ENCODE measurements at regions not wholly inside any gene's neighbourhood (a gene's known extent, or its start where the extent isn't known, plus 50 kb on each side); places are given as distances from the start of the nearest gene placed in this dataset.

GRCh38 chr15:70379938-70380883, 282.5 kb upstream of the TLE3 start:
- no peak overlapping the region for H3K27ac ChIP-seq
- POLR2A ChIA-PET (ENCODE audit: low non-redundant PET) = interaction anchor here (0.6 kb wide), 1 partner anchor 1432 kb away, joined by 3 read pairs; no protein-coding TSS in a partner anchor
- TF ChIP-seq CTCF (conservative IDR thresholded peaks at IDR 0.05; ENCODE audit: low read depth) = no peak
- no peak for DNase-seq (ENCODE audit: low spot score)
- CTCF ChIA-PET = interaction anchor here (0.7 kb wide), 1 partner anchor 184 kb away, joined by 5 read pairs; no protein-coding TSS in a partner anchor

GRCh38 chr15:70379134-70379533, 281.4 kb upstream of the TLE3 start:
- no peak for DNase-seq (ENCODE audit: low spot score)
- no peak for TF ChIP-seq CTCF (conservative IDR thresholded peaks at IDR 0.05; ENCODE audit: low read depth)
- POLR2A ChIA-PET (ENCODE audit: low non-redundant PET) = no interaction called here
- peak overlapping the region; percentile 68 for H3K27ac ChIP-seq
- CTCF ChIA-PET = no interaction called here

- H3K27ac ChIP-seq = peak overlapping the region; percentile 68
- TF ChIP-seq CTCF (conservative IDR thresholded peaks at IDR 0.05; ENCODE audit: low read depth) = no peak
- ChIA-PET CTCF (no interaction called here), POLR2A (ENCODE audit: low non-redundant PET) (no interaction called here)
- no peak for DNase-seq (ENCODE audit: low spot score)
These were observed 280.7 kb upstream of the TLE3 start for GRCh38 chr15:70378126-70379031.

GRCh38 chr15:70376929-70377691, 279.4 kb upstream of the TLE3 start:
- POLR2A ChIA-PET (ENCODE audit: low non-redundant PET) = interaction anchor here (0.6 kb wide), 3 partner anchors 23 to 99 kb away, joined by 3 to 12 read pairs (median 4); no protein-coding TSS in a partner anchor
- peak overlapping the region; percentile 84 for H3K27ac ChIP-seq
- peak; percentile 59 for DNase-seq (ENCODE audit: low spot score)
- TF ChIP-seq CTCF (conservative IDR thresholded peaks at IDR 0.05; ENCODE audit: low read depth) = no peak
- CTCF ChIA-PET = interaction anchor here (1.1 kb wide), 1 partner anchor 140 kb away, joined by 9 read pairs; no protein-coding TSS in a partner anchor

- TF ChIP-seq CTCF (conservative IDR thresholded peaks at IDR 0.05; ENCODE audit: low read depth) = no peak
- H3K27ac ChIP-seq = peak overlapping the region; percentile 84
- ChIA-PET CTCF (interaction anchor here (0.5 to 1.1 kb wide), 4 partner anchors 76 to 279 kb away, joined by 3 to 9 read pairs (median 4); no protein-coding TSS in a partner anchor), POLR2A (ENCODE audit: low non-redundant PET) (interaction anchor here (0.6 kb wide), 2 partner anchors 70 to 98 kb away, joined by 4 to 12 read pairs; no protein-coding TSS in a partner anchor)
- no peak for DNase-seq (ENCODE audit: low spot score)
These were observed 278.6 kb upstream of the TLE3 start for GRCh38 chr15:70376031-70376928.
